GM06990 (cell line): ENCODE measurements at regions not wholly inside any gene's neighbourhood (a gene's known extent, or its start where the extent isn't known, plus 50 kb on each side); places are given as distances from the start of the nearest gene placed in this dataset.

ENCODE experiments used
- DNase-seq: peaks from one replicate; pipeline ENCODE4 v3.0.0-alpha.2; 2011; ENCODE audit not compliant: insufficient read length; ENCODE audit errors: extremely low read depth
- H3K27me3 ChIP-seq: replicated peaks from 2 replicates; pipeline ENCODE4 v1.6.0; 2011; ENCODE audit warnings: low read length; ENCODE audit not compliant: control insufficient read depth, insufficient read depth
- H3K36me3 ChIP-seq: 2 replicates; pipeline ENCODE4 v1.5.1; 2011; ENCODE audit warnings: low read length; ENCODE audit not compliant: control insufficient read depth, insufficient read depth
- H3K4me3 ChIP-seq: replicated peaks from 2 replicates; pipeline ENCODE4 v1.5.1; 2011; ENCODE audit warnings: low read depth, mild to moderate bottlenecking, control low read depth, low read length
- TF ChIP-seq, protein P1 (sequence below): IDR thresholded peaks from 2 replicates; pipeline ENCODE4 v1.5.1; 2011; ENCODE audit warnings: low read length, control low read depth, mild to moderate bottlenecking, inconsistent platforms; ENCODE audit not compliant: insufficient read depth, poor library complexity, severe bottlenecking

- DNase-seq, result no peak
- Histone ChIP-seq H3K27me3 (no peaks in the 10 kb centered on the region), H3K36me3 (no peaks in the 10 kb centered on the region), H3K4me3 (no peak overlapping the region)
- TF ChIP-seq, protein P1, sequence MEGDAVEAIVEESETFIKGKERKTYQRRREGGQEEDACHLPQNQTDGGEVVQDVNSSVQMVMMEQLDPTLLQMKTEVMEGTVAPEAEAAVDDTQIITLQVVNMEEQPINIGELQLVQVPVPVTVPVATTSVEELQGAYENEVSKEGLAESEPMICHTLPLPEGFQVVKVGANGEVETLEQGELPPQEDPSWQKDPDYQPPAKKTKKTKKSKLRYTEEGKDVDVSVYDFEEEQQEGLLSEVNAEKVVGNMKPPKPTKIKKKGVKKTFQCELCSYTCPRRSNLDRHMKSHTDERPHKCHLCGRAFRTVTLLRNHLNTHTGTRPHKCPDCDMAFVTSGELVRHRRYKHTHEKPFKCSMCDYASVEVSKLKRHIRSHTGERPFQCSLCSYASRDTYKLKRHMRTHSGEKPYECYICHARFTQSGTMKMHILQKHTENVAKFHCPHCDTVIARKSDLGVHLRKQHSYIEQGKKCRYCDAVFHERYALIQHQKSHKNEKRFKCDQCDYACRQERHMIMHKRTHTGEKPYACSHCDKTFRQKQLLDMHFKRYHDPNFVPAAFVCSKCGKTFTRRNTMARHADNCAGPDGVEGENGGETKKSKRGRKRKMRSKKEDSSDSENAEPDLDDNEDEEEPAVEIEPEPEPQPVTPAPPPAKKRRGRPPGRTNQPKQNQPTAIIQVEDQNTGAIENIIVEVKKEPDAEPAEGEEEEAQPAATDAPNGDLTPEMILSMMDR, result no peak
These were observed 86.7 kb upstream of the TAS2R1 start for GRCh38 chr5:9716838-9717281.

DNA sequence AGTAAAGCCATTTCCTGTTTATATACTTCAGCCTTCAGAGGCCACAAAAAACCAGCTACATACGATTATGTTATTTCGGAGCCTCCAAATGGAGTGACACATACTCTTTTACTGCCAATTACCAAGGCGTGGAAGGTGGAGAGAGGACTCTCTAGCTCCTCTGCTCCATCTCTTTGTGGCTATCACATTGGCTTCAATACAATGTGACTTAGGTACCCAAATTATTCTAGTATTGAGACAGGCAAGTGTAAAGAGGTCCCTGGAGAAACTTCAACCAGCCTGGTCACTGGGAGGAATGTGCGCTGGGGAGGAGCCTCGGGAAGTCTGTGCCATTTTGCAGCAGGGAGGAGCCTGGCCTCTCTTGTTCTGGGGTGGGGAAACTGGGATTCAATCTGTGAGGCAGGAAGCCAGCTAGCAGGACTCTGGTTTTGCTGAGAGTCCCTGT is 85.8 kb upstream of the TAS2R1 start:
- DNase-seq, result no peak
- Histone ChIP-seq H3K4me3 (no peak overlapping the region), H3K27me3 (no peaks in the 10 kb centered on the region), H3K36me3 (no peaks in the 10 kb centered on the region)
- TF ChIP-seq, protein P1, result no peak

DNA sequence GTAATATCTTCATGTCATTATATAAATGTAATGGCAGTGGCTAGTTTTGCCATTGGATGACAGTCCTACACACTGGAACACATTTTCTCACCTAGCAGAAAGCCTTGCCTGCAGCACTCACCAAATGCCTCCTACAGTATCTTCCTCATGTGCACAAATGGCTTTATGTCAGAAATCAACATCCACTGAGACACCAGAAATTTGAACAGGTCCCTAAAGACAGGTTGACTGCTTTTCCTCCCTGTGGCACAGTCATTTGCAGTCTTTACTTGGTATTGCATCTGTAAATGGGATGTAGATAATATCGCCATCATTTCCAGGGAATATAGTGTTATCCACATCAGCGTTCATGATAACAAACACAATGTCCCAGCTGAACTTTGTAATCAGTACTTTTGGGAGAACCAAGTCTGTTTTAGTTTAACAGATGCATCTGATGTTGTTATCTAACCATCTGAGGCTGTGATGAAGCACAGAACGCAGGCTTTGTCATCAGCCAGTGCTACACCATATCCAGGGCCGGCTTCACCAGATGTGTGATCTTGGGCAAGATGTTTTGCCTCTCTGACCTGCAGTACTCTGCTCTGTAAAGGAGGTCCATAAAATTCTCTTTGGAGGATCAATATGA is 83.9 kb upstream of the TAS2R1 start:
- Histone ChIP-seq H3K27me3 (no peaks in the 10 kb centered on the region), H3K36me3 (no peaks in the 10 kb centered on the region), H3K4me3 (no peak overlapping the region)
- no peak for DNase-seq
- TF ChIP-seq, protein P1, result no peak

GRCh38 chr5:9713356-9713755 is 83.2 kb upstream of the TAS2R1 start:
- H3K27me3 ChIP-seq, result no peaks in the 10 kb centered on the region
- DNase-seq, result no peak
- no peak overlapping the region for H3K4me3 ChIP-seq
- no peaks in the 10 kb centered on the region for H3K36me3 ChIP-seq
- TF ChIP-seq, protein P1, result no peak

DNA sequence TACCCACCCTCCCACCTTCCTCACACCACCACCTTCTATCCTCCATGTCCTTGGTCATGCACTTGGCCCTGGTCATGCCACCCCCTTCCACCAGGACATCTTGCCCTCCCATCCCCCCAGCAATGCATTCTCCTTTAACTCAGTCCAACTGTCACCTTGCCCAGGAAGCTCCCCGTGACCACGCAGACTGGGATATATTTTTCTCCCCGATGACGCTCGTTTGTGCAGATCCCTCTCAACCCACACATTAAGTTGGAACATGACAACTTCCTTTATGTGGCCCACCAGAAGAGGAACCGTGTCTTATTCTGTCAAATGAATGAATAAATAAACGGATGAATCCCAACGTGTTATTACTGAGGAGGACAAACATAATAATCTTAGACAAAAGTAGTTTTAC is 82.8 kb upstream of the TAS2R1 start:
- TF ChIP-seq, protein P1, result no peak
- H3K36me3 ChIP-seq, result no peaks in the 10 kb centered on the region
- no peak overlapping the region for H3K4me3 ChIP-seq
- no peak for DNase-seq
- H3K27me3 ChIP-seq, result no peaks in the 10 kb centered on the region

- no peaks in the 10 kb centered on the region for H3K27me3 ChIP-seq
- H3K36me3 ChIP-seq, result no peaks in the 10 kb centered on the region
- TF ChIP-seq, protein P1, result no peak
- no peak for DNase-seq
- no peak overlapping the region for H3K4me3 ChIP-seq
These were observed 82.4 kb upstream of the TAS2R1 start for GRCh38 chr5:9712506-9712905.
